GM23248 (cell line): ENCODE measurements at regions not wholly inside any gene's neighbourhood (a gene's known extent, or its start where the extent isn't known, plus 50 kb on each side); places are given as distances from the start of the nearest gene placed in this dataset.

ENCODE experiments used
- EZH2 ChIP-seq: fragments of 200-600 bp; sonication (generic); IDR thresholded peaks from 2 replicates; pipeline ENCODE4 v1.6.1; 2018; ENCODE audit warnings: antibody characterized with exemption, mild to moderate bottlenecking; ENCODE audit not compliant: insufficient read depth, poor library complexity, severe bottlenecking
- EZH2phosphoT487 ChIP-seq: fragments of 200-600 bp; sonication (generic); IDR thresholded peaks from 2 replicates; pipeline ENCODE4 v1.6.1; 2018; ENCODE audit warnings: antibody characterized with exemption, moderate library complexity, mild to moderate bottlenecking, low read depth; ENCODE audit not compliant: insufficient read depth

GRCh38 chr6:147873816-147874215 is 365.3 kb downstream of the SAMD5 start:
- no peak for TF ChIP-seq EZH2phosphoT487
- no peak for TF ChIP-seq EZH2
